BJ (cell line): ENCODE measurements at regions not wholly inside any gene's neighbourhood (a gene's known extent, or its start where the extent isn't known, plus 50 kb on each side); places are given as distances from the start of the nearest gene placed in this dataset.
"Not testable (repeated sequence)": the region's sequence is repeated elsewhere in the genome, so short reads cannot be mapped to it uniquely, and the experiment has no call there.

Experiments used
- CTCF ChIA-PET: fragments of 350-600 bp; formaldehyde crosslinking; extraction: SDS; loops from one replicate; lab custom pipeline; 2021; ENCODE audit warnings: antibody characterized with exemption, inconsistent platforms; lab: Yijun Ruan, JAX
- POLR2A ChIA-PET: fragments of 300-600 bp; sonication (Branson Sonifier 250); formaldehyde crosslinking; extraction: SDS; loops from one replicate; lab custom pipeline; 2021; ENCODE audit warnings: antibody characterized with exemption; lab: Charles Lee
- DNase-seq: peaks from one replicate; pipeline ENCODE4 v3.0.0-alpha.2; 2011; ENCODE audit warnings: low read depth
- H3K27me3 ChIP-seq: 2 replicates; pipeline ENCODE4 v1.6.0; 2011; ENCODE audit warnings: low read length; ENCODE audit not compliant: control insufficient read depth, insufficient read depth
- H3K36me3 ChIP-seq: 2 replicates; pipeline ENCODE4 v1.5.1; 2011; ENCODE audit warnings: low read length; ENCODE audit not compliant: control insufficient read depth, insufficient read depth
- H3K4me3 ChIP-seq: 2 replicates; pipeline ENCODE4 v1.5.1; 2011; ENCODE audit warnings: low read depth, mild to moderate bottlenecking, control low read depth, low read length
- TF ChIP-seq, protein P1 (sequence below): IDR thresholded peaks from 2 replicates; pipeline ENCODE4 v1.5.1; 2011; ENCODE audit warnings: low read depth, mild to moderate bottlenecking, control low read depth, inconsistent platforms, low read length, moderate library complexity; ENCODE audit not compliant: insufficient read depth

DNA sequence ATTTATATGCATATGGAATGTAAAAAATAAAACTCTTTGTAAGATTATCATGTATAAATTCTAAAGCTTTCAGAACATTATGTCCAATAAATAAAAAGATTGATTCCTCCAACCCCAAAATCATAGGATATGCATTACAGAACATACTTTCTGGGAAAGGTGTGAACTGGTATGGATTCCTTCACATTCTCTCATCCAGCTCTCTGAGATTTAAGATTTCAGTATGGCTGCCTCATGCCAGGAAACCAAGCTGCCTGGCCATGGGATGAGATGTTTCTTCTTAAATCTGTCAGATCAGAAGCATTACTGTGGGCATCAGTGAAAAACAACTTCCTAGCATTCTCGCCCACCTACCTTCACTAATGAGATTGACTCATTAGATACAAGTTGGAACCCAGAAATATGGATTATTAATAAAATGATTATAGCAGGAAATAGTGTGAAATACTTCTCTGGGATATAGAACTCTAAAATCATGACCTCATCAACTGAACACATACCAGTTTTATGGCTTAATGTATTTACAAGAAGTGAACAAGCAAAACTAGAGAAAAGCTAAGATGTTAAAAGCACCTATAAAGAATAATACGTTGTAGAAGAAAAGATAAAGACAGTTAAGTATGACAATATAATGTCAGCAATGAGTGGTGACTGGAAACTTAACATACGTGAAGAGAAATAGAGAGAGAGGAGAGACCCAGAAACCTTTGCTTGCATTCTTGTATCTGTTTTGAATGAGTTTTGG, 171.6 kb upstream of the PHACTR1 start:
- Histone ChIP-seq H3K36me3 (no peaks in the 10 kb centered on the region), H3K4me3 (no peak overlapping the region), H3K27me3 (no peaks in the 10 kb centered on the region)
- ChIA-PET POLR2A (interaction anchor here (0.7 kb wide), 1 partner anchor 64 kb away, joined by 3 read pairs; no protein-coding TSS in a partner anchor), CTCF (interaction anchor here (0.9 to 1.5 kb wide), 3 partner anchors 9 to 23 kb away, joined by 3 to 4 read pairs (median 3); no protein-coding TSS in a partner anchor)
- no peak for DNase-seq
- TF ChIP-seq, protein P1, sequence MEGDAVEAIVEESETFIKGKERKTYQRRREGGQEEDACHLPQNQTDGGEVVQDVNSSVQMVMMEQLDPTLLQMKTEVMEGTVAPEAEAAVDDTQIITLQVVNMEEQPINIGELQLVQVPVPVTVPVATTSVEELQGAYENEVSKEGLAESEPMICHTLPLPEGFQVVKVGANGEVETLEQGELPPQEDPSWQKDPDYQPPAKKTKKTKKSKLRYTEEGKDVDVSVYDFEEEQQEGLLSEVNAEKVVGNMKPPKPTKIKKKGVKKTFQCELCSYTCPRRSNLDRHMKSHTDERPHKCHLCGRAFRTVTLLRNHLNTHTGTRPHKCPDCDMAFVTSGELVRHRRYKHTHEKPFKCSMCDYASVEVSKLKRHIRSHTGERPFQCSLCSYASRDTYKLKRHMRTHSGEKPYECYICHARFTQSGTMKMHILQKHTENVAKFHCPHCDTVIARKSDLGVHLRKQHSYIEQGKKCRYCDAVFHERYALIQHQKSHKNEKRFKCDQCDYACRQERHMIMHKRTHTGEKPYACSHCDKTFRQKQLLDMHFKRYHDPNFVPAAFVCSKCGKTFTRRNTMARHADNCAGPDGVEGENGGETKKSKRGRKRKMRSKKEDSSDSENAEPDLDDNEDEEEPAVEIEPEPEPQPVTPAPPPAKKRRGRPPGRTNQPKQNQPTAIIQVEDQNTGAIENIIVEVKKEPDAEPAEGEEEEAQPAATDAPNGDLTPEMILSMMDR = no peak

DNA sequence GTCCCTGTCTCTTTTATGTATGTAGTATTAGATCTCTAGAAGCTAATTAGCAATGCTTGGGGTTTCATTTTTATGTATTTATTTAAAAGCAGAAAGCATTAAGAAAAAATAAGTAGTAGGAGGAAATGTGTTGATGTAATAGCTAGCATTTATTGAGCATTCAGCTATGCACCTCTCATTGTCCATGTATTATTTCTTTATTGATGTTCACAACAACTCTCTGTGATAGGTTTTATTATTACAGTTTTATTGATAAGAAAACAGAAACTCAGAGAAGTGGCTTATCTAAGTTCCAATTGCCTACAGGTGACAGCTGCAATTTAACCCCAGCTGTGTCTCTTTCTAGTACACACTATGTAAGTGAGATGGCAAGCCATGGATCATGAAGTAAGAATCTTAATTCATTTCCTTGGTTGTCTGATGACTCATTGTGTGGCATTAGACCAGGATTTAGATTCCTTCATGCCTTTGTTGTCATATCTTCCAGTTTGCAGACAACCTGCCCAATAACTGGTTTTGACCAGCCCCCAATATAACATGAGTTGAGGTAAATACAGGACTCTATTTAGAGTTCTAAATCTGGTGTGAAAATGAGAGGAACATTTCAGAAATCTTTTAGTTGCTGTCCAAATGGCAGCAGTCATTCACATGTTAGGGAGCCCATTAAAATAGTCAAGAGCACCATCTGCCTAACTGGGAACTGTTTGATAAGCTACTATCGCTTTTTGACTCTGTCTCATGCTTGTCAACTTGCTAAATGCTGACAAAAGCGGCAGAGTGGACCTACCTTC, 170.8 kb upstream of the PHACTR1 start:
- Histone ChIP-seq H3K36me3 (no peaks in the 10 kb centered on the region), H3K4me3 (no peak overlapping the region), H3K27me3 (no peaks in the 10 kb centered on the region)
- CTCF ChIA-PET = interaction anchor here (1.1 to 1.5 kb wide), 3 partner anchors 22 to 255 kb away, joined by 3 read pairs; no protein-coding TSS in a partner anchor
- POLR2A ChIA-PET = interaction anchor here (0.7 kb wide), 1 partner anchor 63 kb away, joined by 3 read pairs; no protein-coding TSS in a partner anchor
- peak; percentile 37 for DNase-seq
- TF ChIP-seq, protein P1 = no peak

GRCh38 chr6:12546410-12547002, 170.1 kb upstream of the PHACTR1 start:
- Histone ChIP-seq H3K36me3 (no peaks in the 10 kb centered on the region), H3K4me3 (no peak overlapping the region), H3K27me3 (no peaks in the 10 kb centered on the region)
- CTCF ChIA-PET = interaction anchor here (1.1 to 1.5 kb wide), 4 partner anchors 21 to 255 kb away, joined by 3 read pairs; no protein-coding TSS in a partner anchor
- POLR2A ChIA-PET = interaction anchor here (0.7 kb wide), 1 partner anchor 27 kb away, joined by 4 read pairs; no protein-coding TSS in a partner anchor
- no peak for DNase-seq
- TF ChIP-seq, protein P1 = no peak

DNA sequence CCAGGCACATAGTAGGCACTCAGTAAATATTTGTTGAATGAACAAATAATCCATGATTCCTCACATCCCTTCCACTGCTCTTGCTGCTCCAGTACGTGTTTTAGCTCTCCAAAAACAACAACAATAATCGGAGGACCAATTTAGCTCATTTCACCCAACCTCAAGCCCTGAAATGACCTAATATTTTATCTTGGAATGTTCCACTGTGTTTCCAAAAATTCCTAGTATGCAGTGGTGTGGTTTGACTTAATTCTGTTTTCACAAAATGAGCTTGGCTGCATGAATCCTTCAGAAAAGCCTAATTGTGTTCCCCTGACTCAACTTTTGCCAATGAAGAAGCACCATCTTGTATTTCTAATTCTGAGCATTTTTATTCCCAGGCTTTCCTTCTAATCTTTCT, 168.0 kb upstream of the PHACTR1 start:
- TF ChIP-seq, protein P1 = no peak
- ChIA-PET CTCF (interaction anchor here (1.1 kb wide), 1 partner anchor 45 kb away, joined by 5 read pairs; no protein-coding TSS in a partner anchor), POLR2A (interaction anchor here (0.7 kb wide), 1 partner anchor 28 kb away, joined by 3 read pairs; no protein-coding TSS in a partner anchor)
- Histone ChIP-seq H3K27me3 (no peaks in the 10 kb centered on the region), H3K36me3 (no peaks in the 10 kb centered on the region), H3K4me3 (no peak overlapping the region)
- DNase-seq = peak; percentile 83

GRCh38 chr6:12549445-12549844, 167.1 kb upstream of the PHACTR1 start:
- H3K36me3 ChIP-seq, POLR2A ChIA-PET, H3K27me3 ChIP-seq, DNase-seq, H3K4me3 ChIP-seq: not testable (repeated sequence)
- CTCF ChIA-PET = interaction anchor here (0.6 kb wide), 1 partner anchor 933 kb away, joined by 3 read pairs; no protein-coding TSS in a partner anchor

DNA sequence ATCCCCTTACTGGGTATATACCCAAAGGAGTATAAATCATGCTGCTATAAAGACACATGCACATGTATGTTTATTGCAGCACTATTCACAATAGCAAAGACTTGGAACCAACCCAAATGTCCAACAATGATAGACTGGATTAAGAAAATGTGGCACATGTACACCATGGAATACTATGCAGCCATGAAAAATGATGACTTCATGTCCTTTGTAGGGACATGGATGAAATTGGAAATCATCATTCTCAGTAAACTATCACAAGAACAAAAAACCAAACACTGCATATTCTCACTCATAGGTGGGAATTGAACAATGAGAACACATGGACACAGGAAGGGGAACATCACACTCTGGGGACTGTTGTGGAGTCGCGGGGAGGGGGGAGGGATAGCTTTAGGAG, 161.7 kb upstream of the PHACTR1 start:
- H3K27me3 ChIP-seq, H3K36me3 ChIP-seq, H3K4me3 ChIP-seq, POLR2A ChIA-PET, CTCF ChIA-PET, DNase-seq: not testable (repeated sequence)
